Activated naive CD8-positive, alpha-beta T cell treated with anti-CD3 and anti-CD28 coated beads, Interleukin-2, amount 50 U/mL, for 24 hours (primary cell): ENCODE measurements at regions not wholly inside any gene's neighbourhood (a gene's known extent, or its start where the extent isn't known, plus 50 kb on each side); places are given as distances from the start of the nearest gene placed in this dataset.

ENCODE experiments used
- ATAC-seq: fragments of 150-1000 bp; cut with Tn5 transposase; one replicate; pipeline ENCODE4 v1.10.0; 2021
- DNase-seq: peaks from one replicate; pipeline ENCODE4 v3.0.0; 2021
- H3K27ac Mint-ChIP-seq: one replicate; pipeline ENCODE4 v1.8.0; 2021; ENCODE audit warnings: mild to moderate bottlenecking, mixed read lengths
- H3K27me3 Mint-ChIP-seq: one replicate; pipeline ENCODE4 v1.8.0; 2021; ENCODE audit warnings: mixed read lengths
- H3K36me3 Mint-ChIP-seq: one replicate; pipeline ENCODE4 v1.8.0; 2021; ENCODE audit warnings: low read depth, mixed read lengths
- H3K4me1 Mint-ChIP-seq: one replicate; pipeline ENCODE4 v1.8.0; 2021; ENCODE audit warnings: mixed read lengths
- H3K4me3 Mint-ChIP-seq: one replicate; pipeline ENCODE4 v1.8.0; 2021; ENCODE audit warnings: mild to moderate bottlenecking, moderate library complexity, mixed read lengths
- H3K9me3 Mint-ChIP-seq: one replicate; pipeline ENCODE4 v1.8.0; 2021; ENCODE audit warnings: mixed read lengths

- Mint-ChIP-seq H3K27ac (peak overlapping the region; percentile 75), H3K9me3 (no peaks in the 10 kb centered on the region), H3K36me3 (no peaks in the 10 kb centered on the region), H3K27me3 (no peaks in the 10 kb centered on the region), H3K4me1 (peaks cover 79% of the 10 kb centered on the region), H3K4me3 (peak overlapping the region; percentile 55)
- ATAC-seq (peak; percentile 93), DNase-seq (no peak)
These were observed 96.1 kb upstream of the RASGRP1 start for GRCh38 chr15:38660738-38661137.

GRCh38 chr15:38662033-38662802 lies 97.6 kb upstream of the RASGRP1 start:
- H3K27me3 Mint-ChIP-seq, result no peaks in the 10 kb centered on the region
- H3K9me3 Mint-ChIP-seq, result no peaks in the 10 kb centered on the region
- H3K27ac Mint-ChIP-seq, result peak overlapping the region; percentile 55
- ATAC-seq (no peak), DNase-seq (no peak)
- no peak overlapping the region for H3K4me3 Mint-ChIP-seq
- H3K4me1 Mint-ChIP-seq, result peaks cover 80% of the 10 kb centered on the region
- H3K36me3 Mint-ChIP-seq, result no peaks in the 10 kb centered on the region

- Mint-ChIP-seq H3K27ac (no peak overlapping the region), H3K4me1 (peaks cover 83% of the 10 kb centered on the region)
These were observed 98.2 kb upstream of the RASGRP1 start for GRCh38 chr15:38662805-38663204.

GRCh38 chr15:38665586-38666305 lies 101.1 kb upstream of the RASGRP1 start:
- Mint-ChIP-seq H3K4me3 (no peak overlapping the region), H3K36me3 (no peaks in the 10 kb centered on the region), H3K4me1 (peaks cover 89% of the 10 kb centered on the region), H3K9me3 (no peaks in the 10 kb centered on the region), H3K27ac (peak overlapping the region; percentile 58), H3K27me3 (no peaks in the 10 kb centered on the region)
- ATAC-seq (peak; percentile 38), DNase-seq (no peak)

More at GRCh38 chr15:38662805-38663204, 98.2 kb upstream of the RASGRP1 start:
- Mint-ChIP-seq H3K4me3 (no peak overlapping the region), H3K27me3 (no peaks in the 10 kb centered on the region), H3K9me3 (no peaks in the 10 kb centered on the region), H3K36me3 (no peaks in the 10 kb centered on the region)
- ATAC-seq (no peak), DNase-seq (no peak)

GRCh38 chr15:38666865-38667510 lies 102.4 kb upstream of the RASGRP1 start:
- Mint-ChIP-seq H3K27me3 (no peaks in the 10 kb centered on the region), H3K27ac (peak overlapping the region; percentile 55), H3K36me3 (no peaks in the 10 kb centered on the region), H3K9me3 (no peaks in the 10 kb centered on the region), H3K4me1 (peaks cover 92% of the 10 kb centered on the region), H3K4me3 (no peak overlapping the region)
- DNase-seq (no peak), ATAC-seq (no peak)

GRCh38 chr15:38667890-38668850 lies 103.6 kb upstream of the RASGRP1 start:
- Mint-ChIP-seq H3K9me3 (no peaks in the 10 kb centered on the region), H3K27ac (peak overlapping the region; percentile 55), H3K36me3 (no peaks in the 10 kb centered on the region), H3K4me1 (peaks cover 92% of the 10 kb centered on the region), H3K27me3 (no peaks in the 10 kb centered on the region), H3K4me3 (no peak overlapping the region)
- ATAC-seq (no peak), DNase-seq (no peak)

- no peaks in the 10 kb centered on the region for H3K36me3 Mint-ChIP-seq
- DNase-seq (no peak), ATAC-seq (no peak)
- no peaks in the 10 kb centered on the region for H3K9me3 Mint-ChIP-seq
- no peaks in the 10 kb centered on the region for H3K27me3 Mint-ChIP-seq
- H3K4me1 Mint-ChIP-seq, result peaks cover 96% of the 10 kb centered on the region
- H3K27ac Mint-ChIP-seq, result no peak overlapping the region
- no peak overlapping the region for H3K4me3 Mint-ChIP-seq
These were observed 104.3 kb upstream of the RASGRP1 start for GRCh38 chr15:38668898-38669391.

GRCh38 chr15:38670128-38671005 lies 105.8 kb upstream of the RASGRP1 start:
- peak; percentile 67 for ATAC-seq
- Mint-ChIP-seq H3K27me3 (no peaks in the 10 kb centered on the region), H3K27ac (peak overlapping the region; percentile 94), H3K36me3 (no peaks in the 10 kb centered on the region), H3K9me3 (no peaks in the 10 kb centered on the region), H3K4me1 (peaks cover 98% of the 10 kb centered on the region), H3K4me3 (peak overlapping the region; percentile 61)
- peak; percentile 60 for DNase-seq

- peaks cover 95% of the 10 kb centered on the region for H3K4me1 Mint-ChIP-seq
These were observed 106.4 kb upstream of the RASGRP1 start for GRCh38 chr15:38671006-38671387.

GRCh38 chr15:38671675-38672254 lies 107.2 kb upstream of the RASGRP1 start:
- peak; percentile 44 for DNase-seq

More at GRCh38 chr15:38671006-38671387, 106.4 kb upstream of the RASGRP1 start:
- DNase-seq (no peak), ATAC-seq (no peak)
- Mint-ChIP-seq H3K4me3 (peak overlapping the region; percentile 61), H3K27me3 (no peaks in the 10 kb centered on the region), H3K27ac (peak overlapping the region; percentile 94), H3K36me3 (no peaks in the 10 kb centered on the region), H3K9me3 (no peaks in the 10 kb centered on the region)

GRCh38 chr15:38672273-38672672 lies 107.7 kb upstream of the RASGRP1 start:
- Mint-ChIP-seq H3K4me1 (peaks cover 87% of the 10 kb centered on the region), H3K36me3 (no peaks in the 10 kb centered on the region), H3K9me3 (no peaks in the 10 kb centered on the region), H3K27me3 (no peaks in the 10 kb centered on the region), H3K4me3 (peak overlapping the region; percentile 61), H3K27ac (peak overlapping the region; percentile 94)
- ATAC-seq, result peak; percentile 14
- DNase-seq, result no peak

More at GRCh38 chr15:38671675-38672254, 107.2 kb upstream of the RASGRP1 start:
- no peaks in the 10 kb centered on the region for H3K36me3 Mint-ChIP-seq
- peaks cover 88% of the 10 kb centered on the region for H3K4me1 Mint-ChIP-seq
- no peaks in the 10 kb centered on the region for H3K27me3 Mint-ChIP-seq
- ATAC-seq, result peak; percentile 67
- peak overlapping the region; percentile 94 for H3K27ac Mint-ChIP-seq
- H3K9me3 Mint-ChIP-seq, result no peaks in the 10 kb centered on the region
- peak overlapping the region; percentile 61 for H3K4me3 Mint-ChIP-seq

GRCh38 chr15:38672814-38673670 lies 108.4 kb upstream of the RASGRP1 start:
- Mint-ChIP-seq H3K27ac (peak overlapping the region; percentile 94), H3K27me3 (no peaks in the 10 kb centered on the region), H3K4me3 (no peak overlapping the region), H3K4me1 (peaks cover 84% of the 10 kb centered on the region), H3K36me3 (no peaks in the 10 kb centered on the region), H3K9me3 (no peaks in the 10 kb centered on the region)
- DNase-seq (no peak), ATAC-seq (no peak)
